ENCODE measurements at regions not wholly inside any gene's neighbourhood (a gene's known extent, or its start where the extent isn't known, plus 50 kb on each side); places are given as distances from the start of the nearest gene placed in this dataset.

DNA sequence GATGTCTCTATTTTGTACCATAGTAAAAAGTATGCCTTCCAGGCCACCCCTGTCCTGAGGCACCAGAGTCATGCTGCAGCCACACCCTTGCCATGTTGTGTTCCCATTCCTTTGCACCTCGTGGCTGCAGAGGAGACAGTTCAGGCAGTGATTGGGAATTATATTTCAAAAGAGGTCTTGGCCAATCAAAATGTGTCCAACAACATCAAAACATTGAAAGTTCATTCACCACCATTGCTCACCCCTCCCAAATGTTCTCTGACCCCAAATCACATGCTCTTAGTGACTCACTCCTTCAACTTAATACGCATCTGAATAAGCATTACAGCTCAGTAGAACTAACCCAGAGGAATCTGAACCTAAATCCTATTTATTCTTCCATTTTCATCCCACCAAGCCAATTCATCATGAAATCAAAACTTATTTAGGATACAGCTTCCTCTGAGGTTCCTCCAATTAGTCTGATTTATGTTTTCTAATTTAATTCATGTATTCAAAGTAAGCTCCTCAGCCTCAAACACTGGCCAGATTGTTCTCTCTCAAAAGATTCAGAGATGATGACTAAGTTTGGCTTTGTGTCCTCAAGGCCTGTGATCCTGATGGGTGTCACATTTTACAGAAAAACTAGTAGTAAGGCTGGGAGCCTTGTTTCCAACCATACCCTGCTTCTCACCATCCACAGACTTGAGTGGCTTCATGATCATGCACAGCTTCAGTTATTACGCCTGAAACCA lies 323.2 kb upstream of the INTU start:
- TF ChIP-seq, protein P1, sequence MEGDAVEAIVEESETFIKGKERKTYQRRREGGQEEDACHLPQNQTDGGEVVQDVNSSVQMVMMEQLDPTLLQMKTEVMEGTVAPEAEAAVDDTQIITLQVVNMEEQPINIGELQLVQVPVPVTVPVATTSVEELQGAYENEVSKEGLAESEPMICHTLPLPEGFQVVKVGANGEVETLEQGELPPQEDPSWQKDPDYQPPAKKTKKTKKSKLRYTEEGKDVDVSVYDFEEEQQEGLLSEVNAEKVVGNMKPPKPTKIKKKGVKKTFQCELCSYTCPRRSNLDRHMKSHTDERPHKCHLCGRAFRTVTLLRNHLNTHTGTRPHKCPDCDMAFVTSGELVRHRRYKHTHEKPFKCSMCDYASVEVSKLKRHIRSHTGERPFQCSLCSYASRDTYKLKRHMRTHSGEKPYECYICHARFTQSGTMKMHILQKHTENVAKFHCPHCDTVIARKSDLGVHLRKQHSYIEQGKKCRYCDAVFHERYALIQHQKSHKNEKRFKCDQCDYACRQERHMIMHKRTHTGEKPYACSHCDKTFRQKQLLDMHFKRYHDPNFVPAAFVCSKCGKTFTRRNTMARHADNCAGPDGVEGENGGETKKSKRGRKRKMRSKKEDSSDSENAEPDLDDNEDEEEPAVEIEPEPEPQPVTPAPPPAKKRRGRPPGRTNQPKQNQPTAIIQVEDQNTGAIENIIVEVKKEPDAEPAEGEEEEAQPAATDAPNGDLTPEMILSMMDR (IDR thresholded peaks at IDR 0.05; ENCODE audit: insufficient read depth, low read depth, low read length), result no peak
- TF ChIP-seq EZH2 (IDR thresholded peaks at IDR 0.05; ENCODE audit: insufficient read depth, low read length), result no peak
